ENCODE measurements at regions not wholly inside any gene's neighbourhood (a gene's known extent, or its start where the extent isn't known, plus 50 kb on each side); places are given as distances from the start of the nearest gene placed in this dataset.
A peak's percentile ranks its signal among the peaks of the same experiment; 100 is the strongest.

DNA sequence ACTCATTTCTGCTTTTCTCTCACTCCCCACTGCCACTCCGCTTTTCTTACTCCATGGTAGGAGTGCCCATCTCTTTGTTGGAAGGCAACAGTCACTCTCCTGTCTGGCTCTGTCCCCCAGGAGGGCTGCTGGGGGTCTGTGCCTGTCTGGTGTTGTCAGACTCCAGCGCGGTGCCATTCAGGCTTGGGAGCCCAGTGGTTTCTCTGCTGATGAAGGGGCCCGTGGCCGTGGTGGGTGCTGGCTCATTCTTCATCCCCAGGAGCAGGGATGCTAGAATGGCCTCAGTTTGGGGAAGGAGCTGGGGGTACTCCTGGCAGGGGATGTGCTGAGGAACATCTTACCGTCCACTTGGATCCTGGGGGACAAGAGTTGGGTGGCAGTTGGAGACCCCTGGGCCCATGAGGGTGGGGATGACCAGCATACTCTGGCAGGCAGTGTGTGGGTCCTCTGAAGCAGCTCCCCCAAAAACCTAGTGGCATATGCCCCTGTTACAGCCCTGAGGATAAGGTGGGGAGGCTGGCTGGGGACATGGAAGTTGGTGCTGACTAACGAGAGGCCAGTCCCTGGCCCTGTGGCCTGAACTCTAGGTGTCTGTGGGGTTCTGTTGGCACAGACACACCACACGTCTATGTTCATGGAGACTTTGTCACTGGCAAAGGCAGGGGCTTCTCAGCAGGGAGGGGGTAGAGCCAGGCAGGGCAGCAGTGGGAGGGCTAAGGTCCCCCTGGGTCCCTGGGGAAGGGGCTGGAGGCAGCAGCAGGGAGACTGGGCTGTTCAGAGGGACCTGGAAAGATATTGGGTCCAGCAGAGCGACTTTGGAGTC lies 102.8 kb upstream of the RET start:
- no peak for DNase-seq

DNA sequence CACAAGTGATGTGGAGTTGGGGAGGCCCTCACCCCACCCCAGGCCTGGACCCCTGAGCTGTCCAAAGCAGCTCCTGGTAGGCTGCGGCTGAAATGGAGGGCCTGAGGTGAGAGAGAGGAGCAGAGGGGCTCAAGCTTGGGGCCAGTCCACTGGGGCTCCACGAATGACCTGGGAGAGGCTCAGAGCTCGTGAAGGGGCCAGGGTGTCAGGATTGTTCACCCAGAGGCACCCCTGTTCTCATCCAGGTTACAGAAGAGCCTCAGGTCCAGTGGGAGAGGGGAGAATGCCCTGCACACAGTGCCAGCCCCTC lies 102.2 kb upstream of the RET start:
- no peak for DNase-seq

DNA sequence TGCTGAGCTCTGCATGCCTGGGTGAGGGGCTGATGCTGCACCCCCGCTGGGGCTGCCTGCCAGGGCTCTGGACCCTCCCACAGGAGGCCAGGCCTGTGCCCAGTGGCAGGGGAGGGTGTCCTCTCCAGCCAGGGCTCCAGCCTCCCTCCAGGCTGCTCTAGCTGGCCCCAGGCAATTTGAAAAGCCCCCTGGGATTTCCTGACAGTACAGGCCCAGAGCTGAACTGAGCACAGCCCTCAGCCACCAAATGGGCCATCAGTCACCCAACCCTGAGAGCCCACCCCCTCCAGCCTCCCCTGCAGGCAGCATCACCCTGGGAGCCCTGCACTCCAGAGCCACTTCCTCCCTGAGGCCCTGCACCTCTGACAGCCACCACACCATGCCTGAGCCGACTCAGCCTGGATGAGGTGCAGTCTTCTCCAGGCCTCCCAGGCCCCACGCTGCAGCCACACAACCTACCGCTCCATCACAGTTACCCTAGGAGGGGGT lies 101.8 kb upstream of the RET start:
- no peak for DNase-seq

DNA sequence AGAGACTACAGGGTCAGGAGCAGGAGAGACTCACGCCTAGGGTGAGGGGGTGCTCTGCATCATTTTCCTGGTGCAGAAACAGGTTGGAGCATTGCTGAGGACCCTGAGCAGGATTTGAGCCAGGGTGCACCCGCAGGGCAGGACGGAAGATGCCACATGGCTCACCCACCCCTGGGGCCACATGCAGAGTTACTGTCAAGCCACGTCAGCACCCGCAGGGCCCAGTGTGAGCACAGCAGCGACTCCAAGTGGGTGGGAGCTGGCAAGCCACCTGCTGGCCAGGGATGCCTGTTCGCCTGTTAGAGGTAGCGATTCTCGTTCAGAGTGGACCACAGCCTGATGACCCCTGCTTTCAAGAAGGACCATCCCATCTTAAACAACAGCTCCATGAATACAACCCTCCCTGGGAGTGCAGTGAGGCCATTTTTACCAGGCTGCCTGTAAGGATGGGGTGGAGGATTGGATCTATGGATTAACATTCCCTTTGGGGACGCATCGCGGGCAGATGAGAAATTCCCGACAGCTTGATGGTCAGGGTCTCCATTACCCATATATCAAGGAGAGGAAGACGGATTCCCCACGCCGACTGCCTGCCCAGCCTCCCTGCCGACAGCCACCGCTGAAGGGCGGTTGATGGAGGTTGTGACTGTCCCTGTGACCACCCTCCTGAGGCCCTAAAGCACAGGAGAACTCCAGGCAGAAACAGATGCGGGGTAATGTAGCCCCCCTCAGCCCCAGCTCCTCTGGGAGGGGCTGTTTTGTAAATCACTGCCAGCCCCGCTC lies 101.1 kb upstream of the RET start:
- no peak for DNase-seq

DNA sequence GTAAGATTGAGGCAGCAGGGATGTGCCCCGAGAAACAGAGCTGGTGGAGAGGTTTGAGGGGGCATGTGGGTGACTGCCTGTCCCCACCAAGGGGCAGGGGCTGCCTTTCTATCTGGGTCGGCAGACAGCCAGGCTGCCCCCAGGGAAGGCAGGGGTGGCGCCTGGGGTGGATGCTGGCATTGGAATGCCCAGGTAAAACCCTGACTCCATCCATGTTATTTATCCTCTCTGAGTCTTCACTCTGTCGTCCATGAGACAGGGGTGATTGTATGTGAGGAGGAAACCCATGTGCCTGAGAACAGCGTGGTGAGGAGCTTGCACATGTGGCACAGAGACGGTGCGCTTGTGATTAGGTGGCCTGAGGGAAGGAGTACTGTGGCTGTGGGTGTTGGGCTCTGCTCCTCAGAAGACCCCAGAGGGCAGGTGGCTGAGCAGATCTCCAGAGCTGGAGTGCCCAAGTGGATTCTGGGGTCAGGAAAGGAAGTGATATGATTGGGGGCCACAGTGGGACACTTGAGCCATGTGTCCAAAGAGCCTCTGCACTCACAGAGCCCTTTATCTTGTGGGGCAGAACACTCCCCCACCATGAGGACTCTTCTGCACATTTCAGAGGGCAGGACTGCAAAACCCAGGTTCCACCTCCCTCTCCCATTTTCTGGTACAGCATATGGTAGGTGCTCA lies 100.4 kb upstream of the RET start:
- DNase-seq, result no peak

DNA sequence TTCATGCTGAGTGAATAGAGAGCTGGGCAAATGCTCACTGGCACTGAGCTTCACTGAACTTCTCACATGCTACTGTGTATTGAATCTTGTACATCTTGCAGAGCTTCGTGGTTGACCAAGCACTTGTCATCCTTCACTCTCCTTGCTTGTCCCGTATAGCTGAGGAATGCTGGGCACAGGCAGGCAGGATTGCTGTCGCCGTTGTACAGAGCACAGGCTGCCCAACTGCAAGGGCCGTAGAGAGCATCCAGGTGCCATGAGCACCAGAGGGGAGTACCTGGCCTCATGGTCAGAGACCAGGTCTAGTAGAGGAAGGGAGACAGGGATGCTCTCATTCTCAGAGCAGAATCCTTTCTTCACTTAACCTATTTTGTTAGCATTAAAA lies 99.8 kb upstream of the RET start:
- no peak for DNase-seq

DNA sequence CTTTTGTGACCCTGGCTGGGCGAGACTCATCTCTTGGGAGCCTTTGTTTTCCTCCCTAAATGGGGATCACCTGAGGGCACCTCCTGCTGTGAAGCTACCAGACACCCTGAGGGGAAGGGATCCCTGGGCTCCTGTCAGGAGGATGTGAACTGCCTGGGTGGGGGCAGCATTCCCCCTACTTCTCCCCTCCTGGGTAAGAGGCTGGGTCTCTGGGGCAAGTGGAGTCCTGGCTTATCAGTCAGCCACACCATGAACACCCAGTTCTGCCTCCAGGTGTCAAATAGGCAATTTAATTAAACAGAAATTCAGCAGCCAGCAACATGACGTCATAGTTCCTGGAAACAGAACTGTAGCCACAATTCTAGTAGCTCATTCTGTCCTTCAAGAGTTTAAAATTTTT lies 97.7 kb upstream of the RET start:
- no peak for DNase-seq

DNA sequence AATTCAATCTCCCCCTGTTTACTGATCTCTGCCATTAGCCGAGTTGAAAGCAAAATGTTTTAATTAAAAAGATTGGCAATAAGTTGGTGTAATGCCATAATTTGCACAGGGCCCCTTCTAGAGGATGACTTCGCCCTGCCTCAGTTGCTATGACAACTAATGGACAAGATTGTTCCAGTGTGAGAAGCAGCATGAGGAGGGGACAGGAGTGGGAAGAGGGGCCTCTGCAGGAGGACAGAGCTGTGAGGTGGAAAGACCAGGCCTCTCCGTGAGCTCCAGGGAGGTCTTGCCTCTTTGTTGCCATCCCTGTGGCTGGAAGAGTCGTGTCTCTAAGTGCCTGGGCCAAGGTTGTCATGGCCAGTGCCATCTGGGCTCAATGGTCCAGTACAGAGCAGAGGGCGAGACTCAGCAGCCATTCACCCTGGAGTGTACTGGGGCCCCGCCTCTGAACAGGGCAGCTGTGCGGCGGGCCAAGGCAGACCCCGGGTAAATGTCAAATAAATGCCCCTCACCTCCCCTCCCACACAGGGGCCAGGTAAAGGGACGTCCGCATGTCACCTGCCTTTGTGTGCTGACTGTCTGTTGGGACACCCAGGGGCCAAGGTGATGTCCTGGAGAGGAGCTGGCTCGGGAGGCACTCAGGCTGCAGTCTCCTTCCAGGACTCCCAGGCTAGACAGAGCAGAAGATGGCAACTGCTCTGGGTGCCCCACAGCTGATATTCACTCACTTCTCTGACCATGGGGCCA lies 97.0 kb upstream of the RET start:
- peak; percentile 38 for DNase-seq

DNA sequence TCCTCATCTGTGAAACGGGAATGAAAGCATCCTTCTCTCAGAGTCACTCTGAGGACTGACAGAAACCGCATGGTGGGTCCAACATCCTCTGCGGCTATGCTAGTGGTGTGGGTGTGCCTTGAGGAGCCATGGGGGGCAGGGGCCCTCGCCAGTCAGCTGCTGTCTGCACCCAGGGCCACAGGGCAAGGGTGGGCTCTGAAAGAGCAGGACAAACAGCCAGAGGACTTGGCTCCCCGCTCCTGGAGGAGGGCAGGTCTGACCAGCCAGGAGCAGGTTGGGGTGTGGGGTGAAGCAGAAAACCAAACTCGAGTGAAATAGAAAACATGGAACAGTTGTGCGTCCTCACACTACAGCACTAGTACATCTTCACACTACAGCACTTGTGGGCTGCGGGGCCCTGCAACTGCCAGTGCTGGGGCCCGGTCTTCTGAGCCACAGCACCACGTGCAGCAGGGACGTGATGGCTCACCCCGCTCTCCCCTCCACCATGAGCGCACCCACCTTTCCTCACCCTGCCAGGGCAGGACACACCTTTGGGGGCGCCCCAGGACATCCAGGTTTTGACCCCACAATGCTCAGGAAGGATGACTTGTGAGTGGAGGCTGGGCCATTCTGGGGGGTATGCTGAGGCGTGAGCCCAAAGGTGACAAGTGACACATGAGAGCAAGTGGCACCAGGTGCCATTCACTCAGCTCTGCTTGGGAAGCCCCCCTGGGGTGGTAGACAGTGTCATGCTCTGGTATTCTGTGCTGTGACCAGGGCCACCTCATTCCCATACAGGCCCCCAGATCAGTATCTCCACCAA lies 96.1 kb upstream of the RET start:
- no peak for DNase-seq

DNA sequence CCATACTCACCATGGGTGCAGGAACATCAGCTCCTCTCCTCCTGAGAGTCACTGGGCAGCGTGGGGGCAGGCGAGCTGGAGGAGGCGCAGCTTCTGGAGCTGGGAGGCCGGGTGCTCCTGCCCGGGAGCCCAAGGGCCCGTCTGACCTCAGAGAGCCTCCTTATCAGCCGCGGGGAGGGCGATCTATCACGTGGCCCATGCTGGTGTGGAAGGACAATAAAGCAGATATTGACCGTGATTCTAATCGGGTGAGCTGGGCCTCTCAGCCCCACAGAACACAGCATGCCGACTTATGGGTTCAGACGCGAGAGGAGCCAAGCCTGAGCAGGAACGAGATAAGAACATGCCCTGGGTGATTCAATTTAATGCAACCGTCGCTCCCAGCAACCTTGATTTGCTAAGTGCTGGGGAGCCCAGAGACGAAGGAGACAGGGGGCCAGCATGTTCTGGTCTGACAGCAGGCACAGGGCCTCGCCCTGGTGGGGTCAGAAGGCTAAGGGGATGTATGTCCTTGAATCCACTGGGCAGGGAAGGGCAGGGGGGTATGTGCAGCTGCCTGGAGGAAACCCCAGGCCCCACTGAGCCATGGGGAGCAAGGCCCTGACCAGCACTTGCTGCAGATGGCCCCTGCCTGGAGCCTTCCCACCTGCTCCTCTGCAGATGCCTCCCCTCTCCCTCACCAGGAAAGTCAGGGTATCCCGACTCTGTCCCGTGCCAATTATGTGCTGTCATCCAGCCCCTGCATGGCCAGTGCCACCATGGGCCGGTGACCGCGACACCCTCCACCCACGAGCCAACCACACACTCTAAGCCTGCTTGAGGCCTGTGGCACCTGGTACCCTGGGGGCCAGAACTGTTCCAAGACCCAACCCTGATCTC lies 95.3 kb upstream of the RET start:
- DNase-seq, result no peak

DNA sequence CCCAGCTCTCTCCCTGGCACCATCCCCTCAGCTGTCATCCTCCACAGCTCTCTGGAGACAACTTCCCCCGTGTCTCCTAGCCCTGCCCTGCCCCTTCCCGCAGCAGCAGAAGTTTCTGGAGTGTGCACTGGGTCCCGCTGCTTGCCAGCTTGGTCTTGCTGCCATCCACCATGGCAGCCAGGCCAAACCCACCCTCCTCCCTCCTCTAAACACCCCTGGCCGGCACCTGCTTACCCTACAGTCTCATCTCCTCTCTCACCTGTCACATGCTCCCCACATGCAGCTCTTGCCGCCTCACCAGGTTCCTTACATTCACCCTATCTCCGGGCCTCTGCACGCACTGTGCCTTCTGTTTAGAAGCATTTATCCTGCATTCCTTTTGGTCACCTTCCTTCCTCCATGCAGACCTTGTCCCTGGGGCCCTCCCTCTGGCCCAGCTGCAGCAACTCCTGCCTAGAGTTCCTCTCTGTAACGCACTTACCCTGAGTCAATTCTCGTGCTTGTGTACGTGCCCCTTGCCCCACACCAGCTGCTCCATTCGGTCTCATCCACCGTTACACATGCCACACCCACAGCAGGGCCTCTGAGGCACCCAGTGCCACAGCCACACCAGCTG lies 93.9 kb upstream of the RET start:
- DNase-seq, result no peak

DNA sequence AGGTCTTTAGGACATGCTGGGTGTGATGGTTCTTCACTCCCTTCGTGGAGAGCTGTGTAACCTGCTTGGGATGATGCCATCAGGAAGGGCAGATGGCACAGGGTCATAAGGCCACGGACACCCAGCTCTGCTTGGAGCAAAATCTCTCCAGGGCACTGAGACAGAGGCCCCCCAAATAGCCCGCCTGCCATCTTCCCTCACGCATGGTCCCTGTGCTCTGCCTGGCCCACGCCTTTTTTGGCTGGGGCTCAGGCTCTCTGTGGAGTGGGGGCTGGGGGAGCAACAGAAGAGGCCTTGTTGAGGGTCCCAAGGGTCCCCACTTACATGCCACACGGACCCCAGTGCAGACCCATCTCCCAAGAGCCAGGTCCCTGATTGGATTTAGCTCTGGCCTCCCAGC lies 93.3 kb upstream of the RET start:
- DNase-seq, result no peak

DNA sequence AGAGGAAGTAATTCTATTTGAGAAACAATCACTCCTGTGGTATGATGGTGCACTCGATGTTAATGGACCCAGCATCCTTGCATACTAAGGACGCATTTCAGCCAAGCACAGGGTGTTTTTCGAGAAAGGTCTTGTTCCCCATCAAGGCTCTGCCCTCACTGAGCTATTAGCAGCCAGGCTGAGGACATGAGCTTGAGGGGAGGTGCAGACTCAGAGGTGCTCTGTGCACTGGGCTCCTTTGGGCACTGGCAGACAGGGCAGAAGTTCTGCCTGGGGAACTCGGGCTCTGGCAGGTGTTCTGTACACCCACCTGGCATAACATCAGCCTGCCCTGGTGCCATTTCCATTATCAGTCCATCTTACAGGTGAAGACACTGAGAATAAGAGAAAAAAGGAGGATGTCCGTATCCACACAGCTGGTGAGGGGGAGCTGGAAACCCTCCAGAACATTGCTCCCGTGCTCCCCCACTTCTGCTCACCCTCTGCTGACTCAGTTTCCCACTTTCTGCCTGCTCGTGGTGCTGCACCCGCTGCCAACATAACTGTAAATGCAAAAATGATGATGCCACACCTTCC lies 92.7 kb upstream of the RET start:
- no peak for DNase-seq

DNA sequence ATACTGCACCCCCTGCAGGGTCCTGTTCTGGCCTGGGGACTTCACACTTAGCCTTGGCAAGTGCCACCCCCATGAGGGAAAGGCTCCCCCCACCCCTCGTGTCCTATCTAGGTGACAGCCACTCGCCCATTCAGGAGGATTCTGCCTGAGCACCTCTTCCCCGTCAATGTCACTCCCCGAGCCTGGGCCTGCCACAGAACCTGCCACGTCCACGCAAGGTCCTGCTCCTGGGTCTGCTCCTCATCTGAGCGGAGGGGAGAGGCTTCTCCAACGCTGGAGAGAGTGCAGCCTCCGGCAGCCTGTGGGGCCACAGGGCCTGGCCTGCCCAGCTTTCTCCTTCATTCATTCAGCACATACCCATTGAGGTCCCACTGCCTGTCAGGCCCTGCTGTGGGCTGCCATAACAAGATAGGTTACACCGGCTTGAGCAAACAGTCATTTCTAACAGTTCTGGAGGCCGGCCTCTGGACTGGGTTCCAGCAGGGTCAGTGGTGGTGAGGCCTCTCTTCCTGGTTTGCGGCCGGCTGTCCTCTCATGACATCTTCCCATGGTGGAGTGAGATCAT lies 92.0 kb upstream of the RET start:
- no peak for DNase-seq

DNA sequence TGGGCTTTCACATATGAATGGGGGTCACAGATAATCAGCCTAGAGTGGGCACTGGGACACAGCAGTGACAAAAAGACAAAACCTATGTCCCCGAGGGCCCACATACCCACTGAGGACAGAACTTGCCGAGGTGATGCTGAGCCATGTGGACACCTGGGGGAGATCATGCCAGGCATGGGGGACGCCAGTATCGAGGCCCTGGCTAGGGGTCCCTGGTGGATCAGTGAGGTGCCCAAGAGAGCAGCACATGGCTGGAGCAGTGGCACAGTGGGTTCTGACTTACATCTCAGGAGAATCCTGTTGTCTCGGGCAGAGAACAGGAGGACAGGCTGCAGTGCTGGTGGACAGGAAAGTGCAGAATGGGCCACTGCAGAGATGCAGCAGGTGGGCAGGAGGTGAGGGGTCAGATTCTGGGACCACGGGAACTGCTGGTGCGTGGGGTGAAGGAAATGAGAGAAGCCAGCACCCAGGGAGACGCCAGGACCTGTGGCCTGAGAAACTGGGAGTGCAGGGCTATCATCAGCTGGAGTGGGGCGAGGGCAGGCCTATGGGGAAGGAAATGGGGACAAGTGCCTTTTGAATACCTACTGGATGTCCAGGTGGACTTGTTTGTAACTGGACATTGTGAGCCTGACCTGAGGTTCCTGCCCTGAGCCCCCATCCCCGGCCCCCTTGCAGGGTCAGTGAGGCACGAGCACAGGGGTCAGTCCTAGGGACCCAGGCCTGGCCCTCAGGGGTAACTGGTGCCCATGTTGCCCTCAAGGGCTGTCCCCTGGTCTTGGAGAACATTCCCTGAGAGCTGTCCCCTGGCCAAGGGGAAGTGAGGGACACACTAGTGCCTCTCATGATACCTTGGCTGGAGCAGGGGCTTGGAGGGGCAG lies 91.2 kb upstream of the RET start:
- DNase-seq, result no peak

DNA sequence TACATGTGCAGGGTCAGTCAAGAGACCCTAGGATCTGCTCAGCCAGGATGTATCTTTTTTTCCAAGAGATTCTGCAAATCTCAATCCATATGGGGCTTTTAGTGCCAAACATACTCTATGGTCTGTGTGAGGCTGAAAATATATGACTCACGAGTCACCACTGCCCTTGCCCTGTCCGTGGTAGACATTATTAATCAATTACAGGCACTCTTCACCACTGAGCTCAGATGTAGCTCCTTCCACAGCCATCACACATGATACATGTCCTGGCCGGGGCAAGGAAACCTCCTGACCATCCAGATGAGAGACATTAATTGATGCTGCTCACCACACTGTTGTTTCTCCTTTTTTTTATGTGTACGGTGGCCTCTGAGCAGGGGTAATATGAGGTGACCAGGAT lies 90.2 kb upstream of the RET start:
- no peak for DNase-seq

DNA sequence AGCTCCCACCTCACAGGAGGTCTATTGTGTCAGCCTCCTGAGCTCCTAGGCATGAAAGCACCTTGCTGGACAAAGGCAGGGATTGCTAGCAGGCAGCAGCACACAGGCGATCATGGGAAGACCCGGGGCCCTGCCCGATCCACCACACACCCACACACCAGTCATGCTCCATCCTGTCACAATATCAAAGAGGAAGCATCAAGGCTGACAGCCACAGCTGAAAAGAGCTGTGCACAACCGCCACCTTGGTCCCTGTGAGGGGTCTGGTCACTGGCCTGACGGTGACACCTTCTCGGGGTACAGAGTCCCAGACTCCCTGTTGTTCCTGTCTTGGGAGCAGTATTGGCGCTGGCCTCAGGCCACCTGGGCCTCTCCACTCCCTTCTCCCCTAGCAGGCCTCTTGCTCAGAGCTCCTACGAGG lies 89.7 kb upstream of the RET start:
- DNase-seq, result no peak

DNA sequence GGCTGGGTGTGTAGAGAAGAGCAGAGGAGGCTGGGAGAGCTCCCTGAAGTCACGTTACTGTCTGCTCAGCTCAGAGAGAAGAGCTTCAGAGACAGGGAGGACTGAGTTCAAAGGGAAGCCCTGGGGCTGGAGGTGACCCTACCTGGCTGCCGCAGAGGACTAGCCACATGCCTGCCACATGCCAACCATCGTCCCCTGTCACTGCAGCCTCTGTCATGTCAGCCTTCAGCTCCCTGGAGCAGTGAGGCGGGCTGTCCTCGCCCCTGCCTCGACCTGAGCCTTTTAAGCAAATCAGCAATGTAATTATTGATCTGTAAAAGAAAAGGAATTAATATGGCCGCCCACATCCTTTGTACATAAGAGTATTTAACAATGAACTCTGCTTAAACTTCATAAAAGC lies 89.3 kb upstream of the RET start:
- no peak for DNase-seq

DNA sequence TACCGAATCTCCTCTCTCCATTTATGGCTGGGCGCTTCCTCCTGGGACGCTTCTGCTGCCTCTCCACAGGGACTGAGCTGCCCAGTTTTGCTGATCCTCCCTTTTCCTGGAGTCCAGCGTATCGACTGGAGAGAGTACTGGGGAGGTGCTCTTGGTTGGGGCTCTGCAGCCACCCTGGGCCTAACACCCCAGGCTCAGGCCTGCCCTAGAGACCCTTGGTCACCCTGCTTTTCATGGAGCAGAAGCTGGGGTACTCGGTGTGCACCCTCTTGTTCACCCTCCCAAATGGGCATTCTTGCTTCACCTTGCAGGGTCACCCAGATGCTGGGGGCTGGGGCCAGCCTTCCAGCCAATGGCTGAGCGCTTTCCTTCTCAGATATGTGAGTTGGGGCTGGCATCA lies 88.8 kb upstream of the RET start:
- no peak for DNase-seq

All from NCI-H82 (cell line).